ENCODE measurements at regions not wholly inside any gene's neighbourhood (a gene's known extent, or its start where the extent isn't known, plus 50 kb on each side); places are given as distances from the start of the nearest gene placed in this dataset.

DNA sequence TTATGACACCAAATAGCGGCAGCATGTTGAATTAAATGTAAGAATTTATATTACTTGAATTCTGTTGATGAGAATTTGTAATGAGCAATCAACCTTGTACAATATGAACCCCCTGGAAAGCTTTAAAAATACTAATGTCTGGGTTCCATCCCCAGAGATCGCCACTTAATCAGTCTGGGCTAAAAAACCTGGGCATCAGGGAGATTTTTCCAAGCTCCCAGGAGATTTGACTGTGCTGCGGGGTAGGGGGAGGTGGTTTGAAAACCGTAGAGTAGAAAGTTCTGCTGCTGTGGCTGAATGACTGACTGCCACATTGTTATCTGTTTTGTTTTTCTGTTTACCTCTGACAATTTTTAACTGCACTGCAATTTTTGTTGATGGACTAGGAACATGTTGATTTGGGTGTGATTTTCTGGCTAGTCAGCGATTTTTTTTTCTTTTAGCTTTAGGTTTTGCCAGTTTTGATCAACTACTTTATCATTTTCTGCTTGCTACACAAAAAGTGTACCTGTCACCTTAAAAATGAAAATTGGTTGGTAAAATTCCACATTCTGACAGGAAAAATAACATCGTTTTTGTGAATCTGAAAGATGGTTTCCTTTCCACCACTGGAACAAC lies 79.3 kb downstream of the PCTP start:
- no peak for DNase-seq (ENCODE audit: low read depth)

DNA sequence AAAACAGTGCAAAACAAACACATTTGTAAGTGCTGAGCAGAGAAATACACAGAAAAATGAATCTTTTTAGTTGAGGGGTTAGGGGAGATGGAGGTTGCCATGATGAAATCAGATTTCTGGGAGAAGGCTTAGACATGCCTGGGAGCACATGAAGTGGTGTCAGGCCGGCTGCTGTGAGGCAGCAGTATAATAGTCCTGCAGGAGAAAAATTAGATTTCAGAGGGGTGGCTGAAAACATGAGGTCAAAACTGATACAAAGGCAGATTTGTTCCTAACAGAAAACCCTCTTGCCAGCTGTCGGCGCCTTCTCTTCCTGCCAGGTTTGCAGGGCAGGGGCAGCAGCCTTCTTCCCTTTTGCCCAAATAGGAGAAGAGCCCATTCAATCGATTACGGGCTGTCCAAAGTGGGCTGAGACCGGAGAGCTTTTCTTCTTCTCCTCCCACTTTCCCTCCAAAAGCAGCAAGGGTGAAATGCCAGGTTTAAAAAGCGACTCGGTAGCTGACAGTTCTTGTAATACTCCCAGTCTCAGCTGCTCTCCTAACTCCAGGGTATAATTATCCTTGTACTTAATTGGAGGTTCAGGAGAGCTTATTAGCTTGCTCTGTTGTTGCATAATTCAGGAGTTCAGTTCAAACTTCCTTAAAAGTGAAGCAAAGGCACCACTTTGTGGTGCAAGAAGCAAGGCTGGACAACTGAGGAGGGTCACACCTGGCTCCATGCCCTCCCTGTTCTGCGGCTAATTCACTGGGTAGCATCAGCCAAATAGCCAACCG lies 80.0 kb downstream of the PCTP start:
- DNase-seq (ENCODE audit: low read depth): no peak

DNA sequence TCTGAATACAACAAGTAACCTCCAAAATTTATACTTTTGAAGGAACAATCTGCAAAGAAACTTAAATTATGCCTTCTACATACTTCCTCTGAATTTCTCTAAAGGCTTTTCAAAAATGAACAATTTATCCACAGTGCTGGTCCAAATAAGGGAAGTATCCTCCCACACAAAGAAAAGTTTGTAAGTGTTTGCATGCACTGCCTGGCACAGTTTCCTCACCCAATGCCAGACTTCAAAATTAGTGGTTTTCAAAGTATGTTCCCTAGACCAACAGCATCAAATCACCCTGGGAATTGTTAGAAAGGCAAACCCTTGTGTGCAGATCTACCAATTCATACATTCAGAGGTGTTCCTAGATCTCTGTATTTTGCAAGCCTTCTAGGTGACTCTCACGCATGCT lies 82.5 kb downstream of the PCTP start:
- DNase-seq (ENCODE audit: low read depth): no peak

DNA sequence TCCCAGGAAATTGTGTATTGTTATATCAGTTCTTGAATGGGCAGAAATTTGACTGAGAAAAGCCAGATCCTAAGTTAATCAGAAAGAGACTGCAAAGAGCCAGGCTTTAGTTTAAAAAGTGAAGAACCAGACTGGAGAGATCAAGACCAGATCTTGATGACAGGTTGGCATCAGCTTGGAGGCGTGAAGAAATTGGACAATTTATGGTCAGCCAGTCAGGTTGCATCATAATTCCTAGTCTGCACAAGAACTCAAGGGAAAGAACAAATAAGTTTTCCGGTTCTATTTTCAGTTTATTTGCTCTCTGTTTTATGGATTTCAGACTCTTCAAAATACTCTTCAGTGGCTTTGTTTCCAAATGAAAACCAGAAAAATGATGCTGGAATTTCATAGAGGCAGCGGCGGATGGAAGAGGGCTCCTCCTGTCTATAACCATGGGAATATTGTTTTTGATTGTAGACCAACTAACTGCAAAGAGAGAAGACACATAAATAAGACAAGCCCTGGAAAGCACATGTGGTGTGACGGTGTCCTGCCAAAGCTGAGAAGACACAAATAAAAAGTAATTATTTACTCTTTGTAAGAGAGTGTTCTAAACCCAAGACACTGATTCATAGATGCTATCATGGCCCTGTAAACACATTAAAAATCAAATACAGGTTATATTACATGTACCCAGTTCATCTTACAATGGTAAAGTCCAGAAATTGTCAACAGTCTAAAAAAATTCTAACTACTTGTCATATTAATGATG lies 91.7 kb downstream of the PCTP start:
- no peak for DNase-seq (ENCODE audit: low read depth)

DNA sequence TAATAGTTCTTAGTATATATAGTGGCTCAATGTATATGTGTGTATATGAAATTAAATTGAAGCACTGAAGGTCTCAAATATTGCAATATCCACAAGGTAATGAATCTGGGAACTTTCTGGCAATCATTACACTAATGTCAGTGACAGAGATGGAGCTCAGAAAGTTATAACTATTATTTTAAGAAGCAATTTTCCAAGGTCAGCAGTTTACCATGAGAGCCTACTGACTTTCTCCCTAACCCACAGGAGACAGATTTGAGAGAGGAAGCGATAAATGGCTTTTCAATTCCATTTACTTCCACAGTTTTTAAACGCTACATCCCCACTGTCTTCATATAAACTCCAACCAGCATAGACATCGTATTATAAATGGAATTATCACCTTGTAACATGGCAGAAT lies 92.9 kb downstream of the PCTP start:
- no peak for DNase-seq (ENCODE audit: low read depth)

DNA sequence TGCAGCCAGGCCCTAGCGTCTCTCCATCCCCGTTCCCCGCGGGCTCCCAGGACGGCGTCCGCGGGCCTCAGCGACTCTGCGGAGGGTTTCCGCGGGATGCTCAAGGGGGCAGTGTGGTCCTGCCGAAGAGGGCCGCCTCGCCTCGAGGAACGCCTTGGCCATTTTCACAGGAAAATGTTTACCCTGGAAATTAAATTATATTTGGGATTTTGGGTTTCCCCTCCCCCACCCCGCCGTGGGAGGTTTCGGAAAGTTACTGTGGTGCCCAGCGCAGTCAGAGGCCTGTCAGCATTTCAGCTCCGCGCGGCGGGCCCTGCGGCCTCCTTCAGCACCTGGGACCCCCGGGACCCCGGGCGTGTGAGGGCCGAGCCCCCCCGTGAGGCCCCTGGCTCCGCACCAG lies 94.5 kb downstream of the PCTP start:
- peak; percentile 16 for DNase-seq (ENCODE audit: low read depth)

DNA sequence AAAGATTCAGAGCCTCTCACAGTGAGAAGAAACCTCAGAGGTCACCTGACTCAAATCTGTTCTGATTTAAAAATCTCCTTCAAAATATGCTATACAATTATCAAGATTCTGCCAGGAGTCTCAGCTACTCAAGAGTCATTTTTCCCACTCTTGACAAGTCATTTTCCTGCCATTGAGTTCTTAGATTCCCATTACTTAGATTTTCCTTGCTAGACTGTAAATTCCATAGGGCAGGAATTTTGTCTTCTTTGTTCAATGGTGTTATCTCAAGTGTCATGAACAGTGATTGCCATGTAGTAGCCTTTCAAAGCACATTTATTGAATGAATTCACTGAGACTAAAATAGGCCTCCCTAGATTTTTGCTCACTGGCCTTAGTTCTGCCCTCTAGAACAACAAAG lies 95.9 kb downstream of the PCTP start:
- no peak for DNase-seq (ENCODE audit: low read depth)

DNA sequence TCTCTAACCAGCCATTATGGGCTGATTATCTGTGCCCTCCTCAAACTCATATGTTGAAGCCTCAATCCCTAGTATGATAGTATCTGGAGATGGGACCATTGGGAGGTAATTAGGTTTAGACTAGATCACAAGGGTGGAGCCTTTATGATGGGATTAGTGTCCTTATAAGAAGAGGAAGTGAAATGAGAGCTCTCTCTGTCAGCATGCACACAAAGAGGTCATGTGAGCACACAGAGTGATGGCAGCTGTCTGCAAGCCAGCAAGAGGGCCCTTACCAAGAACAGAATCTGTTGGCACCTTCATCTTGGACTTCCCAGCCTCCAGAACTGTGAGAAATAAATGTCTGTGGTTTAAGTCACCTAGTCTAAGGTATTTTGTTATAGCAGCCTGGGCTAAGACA lies 101.9 kb downstream of the PCTP start:
- no peak for DNase-seq (ENCODE audit: low read depth)

DNA sequence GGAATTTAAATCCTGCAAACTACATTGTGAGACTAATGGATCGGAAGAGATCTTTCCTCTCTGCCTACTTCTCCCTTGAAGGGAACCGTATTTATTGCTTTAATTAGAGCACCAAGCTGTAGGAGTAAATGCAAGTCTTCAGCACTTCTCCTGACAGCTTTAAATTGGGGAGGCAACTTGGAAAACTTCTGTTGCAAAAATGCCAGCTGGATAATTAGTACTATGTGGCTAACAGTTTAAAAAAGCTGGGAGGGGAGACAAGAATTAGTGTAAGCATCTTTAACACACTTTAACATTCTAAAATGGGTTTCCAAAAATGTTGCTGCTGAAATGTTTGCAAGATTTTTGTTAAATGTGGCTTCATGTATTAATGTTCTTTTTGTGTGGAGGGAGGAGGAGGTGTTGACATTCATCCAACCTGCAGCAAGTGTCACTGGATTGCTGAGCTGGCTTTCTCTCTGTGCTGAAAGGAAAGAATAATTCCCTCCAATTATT lies 108.5 kb downstream of the PCTP start:
- DNase-seq (ENCODE audit: low read depth): no peak

DNA sequence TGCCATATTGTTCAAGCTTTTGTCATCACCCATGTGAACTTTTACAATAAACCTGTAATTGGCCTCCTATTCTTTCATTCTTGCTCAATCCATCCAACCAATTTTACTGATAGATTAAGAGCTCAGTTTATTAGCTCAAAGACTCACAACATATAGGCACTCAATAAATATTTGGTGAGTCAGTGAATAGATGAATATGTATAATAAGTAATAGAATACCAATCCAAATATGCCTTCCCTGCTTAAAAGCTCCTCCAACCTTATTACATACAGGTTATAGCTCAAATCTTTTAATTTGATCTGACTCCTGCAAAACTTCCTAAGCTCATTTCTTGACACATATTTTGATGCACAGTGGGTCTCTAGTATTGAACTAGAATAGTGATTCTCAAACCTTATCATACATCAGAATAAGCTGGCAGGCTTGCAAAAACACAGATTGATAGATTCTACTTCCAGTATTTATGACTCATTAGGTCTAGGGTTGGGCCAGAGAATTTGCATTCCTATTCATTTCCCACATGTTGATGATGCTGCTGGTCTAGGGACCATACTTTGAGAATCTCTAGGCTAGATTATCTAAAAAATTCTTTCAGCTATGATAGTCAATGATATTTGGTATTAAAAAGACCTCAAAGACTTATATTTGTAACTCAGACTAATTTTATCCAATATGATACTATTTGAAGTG lies 114.4 kb downstream of the PCTP start:
- no peak for DNase-seq (ENCODE audit: low read depth)

DNA sequence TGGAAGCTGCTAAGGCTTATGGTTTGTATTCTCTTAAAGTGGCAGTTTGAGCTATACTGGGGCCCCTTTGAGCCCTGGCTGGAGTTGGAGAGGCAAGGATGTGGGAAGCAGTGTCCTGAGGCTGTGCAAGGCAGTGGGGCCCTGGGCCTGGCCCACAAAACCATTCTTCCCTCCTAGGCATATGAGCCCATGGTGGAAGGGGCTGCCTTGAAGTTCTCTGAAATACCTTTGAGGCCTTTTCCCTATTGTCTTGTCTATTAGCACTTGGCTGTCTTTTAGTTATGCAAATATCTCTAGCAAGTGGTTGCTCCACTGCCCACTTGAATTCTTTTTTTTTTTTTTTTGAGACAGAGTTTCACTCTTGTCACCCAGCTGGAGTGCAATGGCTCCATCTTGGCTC lies 119.2 kb downstream of the PCTP start:
- no peak for DNase-seq (ENCODE audit: low read depth)

DNA sequence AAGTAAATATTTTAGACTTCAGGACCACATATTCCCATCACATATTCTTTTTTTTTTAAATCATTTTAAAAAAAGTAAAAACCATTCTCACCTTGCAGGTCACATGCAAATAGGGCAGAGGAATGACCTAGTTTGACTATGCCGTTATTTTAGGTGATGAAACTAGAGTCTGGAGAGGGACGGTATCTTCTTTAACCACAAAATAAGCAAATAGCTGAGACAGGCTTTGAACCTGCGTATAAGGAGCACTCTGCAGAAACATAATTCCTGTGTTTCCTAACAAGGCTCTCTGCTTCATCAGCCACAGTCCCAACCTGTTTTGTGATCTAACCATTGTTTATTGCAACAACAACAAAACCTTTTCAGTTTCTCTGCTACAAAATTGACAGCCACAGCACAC lies 121.5 kb downstream of the PCTP start:
- DNase-seq (ENCODE audit: low read depth): no peak

DNA sequence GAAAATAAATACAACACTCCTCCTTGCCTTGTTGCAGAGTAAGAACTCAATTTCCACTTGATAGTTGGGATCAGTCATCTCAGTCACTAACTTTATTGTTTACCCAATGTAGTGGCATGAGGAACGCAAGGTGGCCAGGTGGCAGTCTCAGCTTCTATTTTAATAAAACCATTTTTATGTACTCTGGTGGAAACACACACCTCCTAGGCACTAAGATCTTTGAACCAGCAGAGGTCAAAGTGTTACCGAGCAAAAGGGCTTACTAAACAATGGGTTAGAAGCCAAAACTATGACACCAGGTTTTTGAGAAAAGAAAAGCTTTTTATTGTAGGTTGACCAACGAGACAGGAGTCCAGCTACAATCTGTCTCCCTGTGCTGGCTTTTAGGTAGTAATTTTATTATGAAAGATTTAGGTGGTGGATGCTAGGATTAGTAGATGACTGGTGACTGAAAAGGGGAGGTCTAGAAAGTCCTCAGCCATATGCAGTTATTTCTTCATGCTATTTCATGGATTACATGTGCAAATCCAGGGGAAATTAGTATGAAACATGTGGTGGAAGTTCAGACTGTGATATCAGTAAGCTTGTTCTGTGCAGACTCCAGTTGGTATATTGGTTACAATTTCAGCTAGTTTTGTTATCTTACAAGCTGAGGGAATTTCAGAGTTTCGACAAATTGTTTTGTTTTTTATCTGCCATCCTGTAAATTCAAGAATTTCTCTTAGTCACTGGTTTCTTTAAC lies 122.3 kb downstream of the PCTP start:
- DNase-seq (ENCODE audit: low read depth): no peak

DNA sequence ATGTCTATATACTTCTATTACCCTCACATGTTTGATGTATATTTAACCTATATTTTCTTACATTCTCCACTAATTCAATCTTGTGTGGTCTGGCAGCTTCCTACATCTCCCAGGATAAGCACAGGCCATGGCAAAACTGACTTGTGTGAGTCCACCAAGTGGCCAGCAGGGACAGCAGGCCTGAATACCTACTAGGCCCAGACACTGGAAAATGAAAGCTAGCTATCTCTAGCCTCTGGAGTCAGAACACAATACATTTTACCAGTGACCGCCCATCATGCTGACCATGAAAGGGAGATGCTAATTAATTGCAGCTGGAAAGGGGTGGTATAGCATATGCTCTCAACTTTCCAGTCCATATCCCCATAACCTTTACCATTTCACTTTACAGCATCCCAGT lies 132.3 kb downstream of the PCTP start:
- peak; percentile 2 for DNase-seq (ENCODE audit: low read depth)

DNA sequence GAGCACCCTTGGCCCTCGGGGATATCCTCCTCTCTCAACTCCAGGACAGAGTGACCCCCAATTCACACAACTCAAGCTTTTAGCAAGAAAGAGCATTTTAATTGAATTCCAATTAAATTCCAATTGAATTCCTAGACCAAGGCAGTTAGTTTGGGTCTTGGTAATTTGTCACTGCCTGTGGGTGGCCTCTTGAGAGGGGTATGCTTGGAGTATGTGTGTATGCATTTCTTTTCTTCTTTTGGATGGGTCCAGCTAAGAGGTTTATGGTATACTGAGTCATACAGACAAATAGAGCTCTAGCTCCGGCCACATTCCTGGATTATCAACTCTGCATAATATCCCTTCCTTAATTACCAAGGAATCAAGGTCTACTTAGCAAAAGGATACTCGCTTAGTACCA lies 136.7 kb downstream of the PCTP start:
- no peak for DNase-seq (ENCODE audit: low read depth)

DNA sequence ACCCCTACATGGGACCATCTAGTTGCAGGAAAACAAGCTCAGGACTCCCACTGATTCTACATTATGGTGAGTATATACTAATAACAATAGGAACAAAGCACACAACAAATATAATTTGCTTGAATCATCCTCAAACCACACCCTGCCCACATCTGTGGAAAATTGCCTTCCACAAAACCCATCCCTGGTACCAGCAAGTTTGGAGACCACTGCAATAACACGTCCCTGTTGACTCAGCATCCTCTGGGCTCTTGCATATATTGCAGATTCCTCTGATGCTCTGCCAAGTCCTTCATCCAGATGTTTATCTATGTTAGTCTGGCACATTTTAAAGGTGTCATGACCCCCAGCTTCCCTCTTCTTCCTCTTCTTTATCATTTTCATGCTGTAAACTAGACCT lies 138.4 kb downstream of the PCTP start:
- DNase-seq (ENCODE audit: low read depth): no peak

DNA sequence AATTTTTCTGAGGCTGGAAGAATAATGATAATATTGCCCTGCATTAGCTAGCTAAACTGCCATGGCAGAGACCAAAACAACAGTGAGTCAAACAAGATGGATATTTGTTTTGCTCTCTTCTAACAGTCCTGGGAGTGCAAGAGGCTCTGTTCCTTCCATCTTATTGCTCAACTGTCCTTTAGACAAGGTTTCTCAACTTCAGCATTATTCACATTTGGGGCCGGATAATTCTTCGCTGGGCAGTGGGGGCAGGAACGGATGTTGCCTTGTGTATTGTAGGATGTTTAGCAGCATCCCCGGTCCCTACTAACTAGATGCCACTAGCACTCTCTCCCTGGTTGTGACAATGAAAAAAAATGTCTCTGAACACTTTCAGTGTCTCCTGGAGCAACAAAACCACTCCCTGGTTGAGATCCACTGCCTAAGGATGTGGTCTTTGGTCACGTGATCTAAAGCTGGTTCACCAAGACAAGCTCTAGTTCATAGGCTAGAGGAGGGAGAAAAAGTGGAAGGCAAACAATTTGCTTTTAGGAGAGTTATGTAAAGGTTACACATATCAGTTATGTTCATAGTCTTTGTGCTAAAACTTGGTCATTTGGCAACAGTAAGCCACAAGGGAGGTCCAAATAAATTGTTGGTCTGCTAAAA lies 144.4 kb downstream of the PCTP start:
- no peak for DNase-seq (ENCODE audit: low read depth)

DNA sequence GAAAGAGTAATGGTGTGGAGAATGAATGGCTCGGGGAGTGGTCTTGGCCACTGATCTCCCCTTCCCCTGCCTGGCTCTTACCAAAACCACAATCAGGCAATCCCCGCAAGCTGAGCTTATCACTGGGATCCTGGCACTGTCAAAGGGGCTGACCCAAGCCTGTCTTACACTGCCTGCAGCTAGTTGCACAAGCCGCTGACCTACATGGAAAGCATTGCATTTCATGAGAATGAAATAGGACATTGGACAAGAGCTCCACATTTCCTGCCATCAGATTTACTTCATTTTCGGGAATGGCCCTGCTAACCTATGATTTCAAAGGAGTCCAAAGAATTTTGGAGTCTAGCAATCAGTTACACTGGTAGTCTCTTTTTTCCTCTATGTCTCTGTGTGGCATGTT lies 146.4 kb downstream of the PCTP start:
- no peak for DNase-seq (ENCODE audit: low read depth)

DNA sequence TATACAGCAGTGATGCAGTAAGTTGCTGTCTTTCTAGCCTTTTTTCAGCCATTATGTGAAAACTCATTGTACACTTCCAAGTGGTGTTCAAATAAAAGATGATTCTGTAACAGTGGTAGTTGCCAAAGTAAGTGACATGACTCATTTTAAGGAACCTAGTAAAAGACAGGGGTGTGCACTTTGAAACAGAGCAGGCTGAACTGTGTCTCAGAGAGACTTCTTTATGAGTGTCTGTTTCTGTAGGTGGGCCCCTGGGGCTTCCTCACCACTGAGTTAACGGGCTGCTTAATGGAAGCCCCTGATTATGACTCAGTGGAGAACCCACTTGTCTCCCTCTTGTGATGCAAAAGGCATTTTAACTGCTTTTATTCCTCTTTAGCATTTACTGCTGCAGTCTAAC lies 147.3 kb downstream of the PCTP start:
- no peak for DNase-seq (ENCODE audit: low read depth)

DNA sequence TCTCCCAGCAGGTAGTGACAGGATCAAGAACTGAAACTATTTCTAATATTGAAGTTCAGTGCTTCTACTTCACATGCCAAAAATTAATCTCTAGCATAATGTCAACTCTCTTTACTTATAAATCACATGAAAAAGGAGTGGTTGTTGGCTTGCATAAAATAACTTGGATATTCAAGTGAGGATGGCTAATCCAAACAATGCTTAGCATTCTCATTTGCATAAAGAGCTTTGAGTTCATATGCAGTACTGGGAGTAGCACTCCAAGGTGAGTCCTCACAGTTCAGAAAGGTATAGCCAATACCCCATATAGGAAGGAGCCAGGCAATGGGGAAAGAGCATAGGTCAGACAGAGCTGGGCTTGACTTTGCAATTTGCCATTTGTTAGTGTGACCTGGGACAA lies 149.3 kb downstream of the PCTP start:
- no peak for DNase-seq (ENCODE audit: low read depth)

DNA sequence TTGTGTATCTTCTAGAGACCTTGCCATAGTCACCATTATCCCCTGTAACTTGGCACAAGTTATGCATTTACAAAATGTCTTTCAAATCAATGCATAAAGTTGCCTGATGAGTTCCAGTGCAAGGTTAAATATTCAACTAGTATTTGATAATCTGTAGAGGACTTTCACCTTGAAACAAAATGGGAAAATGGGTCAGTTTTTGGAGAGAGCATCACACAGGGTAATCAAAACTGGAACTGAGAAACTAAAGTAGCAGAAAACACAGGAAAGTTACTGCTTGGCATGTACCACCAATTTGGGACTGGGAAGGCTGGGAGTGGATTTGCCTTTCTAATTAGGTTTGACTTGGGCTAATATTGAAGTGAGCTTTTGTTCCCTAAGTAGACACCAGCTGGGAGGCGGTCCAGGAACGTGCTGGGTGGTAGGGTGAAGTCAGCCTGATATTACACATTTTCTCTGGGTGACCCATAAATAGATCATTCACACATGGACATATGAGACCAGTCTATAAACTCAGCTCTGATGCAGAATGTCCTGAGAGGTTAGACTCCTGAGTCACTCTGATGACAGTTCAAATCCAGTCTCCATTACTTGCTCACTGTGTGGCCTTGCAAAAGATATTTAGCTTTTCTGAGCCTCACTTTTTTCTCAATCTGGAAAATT lies 152.3 kb downstream of the PCTP start:
- DNase-seq (ENCODE audit: low read depth): no peak
